LNCaP clone FGC (cell line): ENCODE measurements at regions not wholly inside any gene's neighbourhood (a gene's known extent, or its start where the extent isn't known, plus 50 kb on each side); places are given as distances from the start of the nearest gene placed in this dataset.

Experiments used
- DNase-seq: peaks from one replicate; pipeline ENCODE4 v3.0.0-alpha.2; 2011; ENCODE audit warnings: low read depth
- H3K4me3 ChIP-seq: 2 replicates; pipeline ENCODE4 v1.5.1; 2011; ENCODE audit warnings: mild to moderate bottlenecking, low read depth, low read length, control low read depth
- TF ChIP-seq, protein P1 (sequence below): IDR thresholded peaks from 2 replicates; pipeline ENCODE4 v1.5.1; 2012; ENCODE audit warnings: mild to moderate bottlenecking; ENCODE audit not compliant: control insufficient read depth, insufficient read depth; ENCODE audit errors: extremely low read depth

GRCh38 chr19:31402529-31403316 is 53.5 kb upstream of the TSHZ3 start:
- TF ChIP-seq, protein P1, sequence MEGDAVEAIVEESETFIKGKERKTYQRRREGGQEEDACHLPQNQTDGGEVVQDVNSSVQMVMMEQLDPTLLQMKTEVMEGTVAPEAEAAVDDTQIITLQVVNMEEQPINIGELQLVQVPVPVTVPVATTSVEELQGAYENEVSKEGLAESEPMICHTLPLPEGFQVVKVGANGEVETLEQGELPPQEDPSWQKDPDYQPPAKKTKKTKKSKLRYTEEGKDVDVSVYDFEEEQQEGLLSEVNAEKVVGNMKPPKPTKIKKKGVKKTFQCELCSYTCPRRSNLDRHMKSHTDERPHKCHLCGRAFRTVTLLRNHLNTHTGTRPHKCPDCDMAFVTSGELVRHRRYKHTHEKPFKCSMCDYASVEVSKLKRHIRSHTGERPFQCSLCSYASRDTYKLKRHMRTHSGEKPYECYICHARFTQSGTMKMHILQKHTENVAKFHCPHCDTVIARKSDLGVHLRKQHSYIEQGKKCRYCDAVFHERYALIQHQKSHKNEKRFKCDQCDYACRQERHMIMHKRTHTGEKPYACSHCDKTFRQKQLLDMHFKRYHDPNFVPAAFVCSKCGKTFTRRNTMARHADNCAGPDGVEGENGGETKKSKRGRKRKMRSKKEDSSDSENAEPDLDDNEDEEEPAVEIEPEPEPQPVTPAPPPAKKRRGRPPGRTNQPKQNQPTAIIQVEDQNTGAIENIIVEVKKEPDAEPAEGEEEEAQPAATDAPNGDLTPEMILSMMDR: no peak
- DNase-seq: no peak
- no peak overlapping the region for H3K4me3 ChIP-seq

GRCh38 chr19:31406106-31406505 is 56.9 kb upstream of the TSHZ3 start:
- TF ChIP-seq, protein P1: no peak
- no peak for DNase-seq
- H3K4me3 ChIP-seq: no peak overlapping the region

DNA sequence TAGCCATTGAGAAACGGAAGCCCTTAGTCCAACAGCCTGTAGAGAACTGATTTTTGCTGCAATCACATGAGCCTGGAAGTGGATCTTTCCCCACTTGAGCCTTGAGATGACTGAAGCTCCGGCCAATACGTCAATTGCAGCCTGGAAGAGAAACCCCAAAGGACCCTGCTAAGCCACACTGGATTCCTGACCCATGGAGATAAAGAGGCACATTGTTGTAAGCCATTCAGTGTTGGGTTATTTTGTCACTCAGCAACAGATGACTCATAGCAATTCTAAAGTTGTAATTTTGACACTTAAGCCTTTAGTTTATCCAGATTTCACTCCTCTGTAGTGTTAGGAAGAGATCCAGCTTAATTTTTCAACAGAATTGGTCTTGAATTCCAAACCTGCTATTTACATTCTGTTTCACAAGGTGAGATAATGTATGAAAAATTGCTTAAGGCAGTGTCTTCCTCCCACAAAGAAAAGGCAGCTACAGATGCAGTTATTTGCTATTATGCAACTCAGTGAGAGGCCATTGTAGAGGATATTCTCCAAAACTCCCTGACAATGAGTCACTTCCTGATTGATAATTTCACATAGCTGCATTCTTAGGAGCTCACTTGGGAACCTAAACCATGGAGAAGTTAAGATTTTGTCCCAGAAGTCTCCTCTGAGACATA is 59.4 kb upstream of the TSHZ3 start:
- no peak overlapping the region for H3K4me3 ChIP-seq
- no peak for DNase-seq
- TF ChIP-seq, protein P1: no peak

- no peak for DNase-seq
- H3K4me3 ChIP-seq: no peak overlapping the region
- TF ChIP-seq, protein P1: no peak
Observed at GRCh38 chr19:31413353-31413752, 64.1 kb upstream of the TSHZ3 start.

GRCh38 chr19:31415322-31415721 is 66.1 kb upstream of the TSHZ3 start:
- no peak overlapping the region for H3K4me3 ChIP-seq
- no peak for DNase-seq
- TF ChIP-seq, protein P1: no peak

GRCh38 chr19:31416548-31416947 is 67.3 kb upstream of the TSHZ3 start:
- H3K4me3 ChIP-seq: no peak overlapping the region
- DNase-seq: no peak
- TF ChIP-seq, protein P1: no peak
